ENCODE measurements at regions not wholly inside any gene's neighbourhood (a gene's known extent, or its start where the extent isn't known, plus 50 kb on each side); places are given as distances from the start of the nearest gene placed in this dataset.

DNA sequence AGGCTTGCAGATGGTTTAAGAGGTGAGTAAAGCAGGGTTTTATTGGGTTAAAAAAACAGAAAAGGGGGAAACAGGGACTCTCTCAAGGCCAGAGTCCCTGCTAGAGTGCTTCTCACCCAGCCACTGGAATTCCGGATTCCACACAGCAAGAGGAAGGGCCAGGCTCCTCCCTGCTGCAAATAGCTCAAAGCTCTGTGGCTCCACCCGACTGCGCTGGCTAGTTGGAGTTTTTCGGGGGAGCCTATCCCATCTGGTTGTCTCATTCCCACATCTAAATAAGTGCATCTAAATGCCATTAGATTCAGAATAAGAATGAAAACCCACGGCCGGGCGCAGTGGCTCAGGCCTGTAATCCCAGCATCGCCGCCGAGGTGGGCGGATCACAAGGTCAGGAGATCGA is 791.5 kb downstream of the SLC16A7 start:
- DNase-seq, result no peak

DNA sequence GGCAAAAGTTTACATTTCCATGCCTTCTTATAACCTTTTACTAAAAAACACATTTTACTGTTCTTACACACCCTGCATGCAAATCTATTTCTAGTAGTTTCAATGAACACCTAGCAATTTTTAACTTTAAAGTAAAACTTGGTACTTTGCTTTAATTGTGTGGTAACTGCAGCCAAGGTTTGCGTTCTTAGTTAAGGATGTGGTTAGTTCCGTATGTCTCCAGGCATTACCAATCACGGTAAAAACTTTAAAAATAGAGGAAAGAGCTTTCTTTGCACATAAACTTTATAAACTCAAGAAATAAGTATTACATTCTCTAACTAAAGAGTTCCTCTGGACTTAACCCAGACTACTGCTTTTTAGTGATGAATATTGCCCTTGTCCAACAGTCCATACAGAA is 795.2 kb downstream of the SLC16A7 start:
- no peak for DNase-seq

DNA sequence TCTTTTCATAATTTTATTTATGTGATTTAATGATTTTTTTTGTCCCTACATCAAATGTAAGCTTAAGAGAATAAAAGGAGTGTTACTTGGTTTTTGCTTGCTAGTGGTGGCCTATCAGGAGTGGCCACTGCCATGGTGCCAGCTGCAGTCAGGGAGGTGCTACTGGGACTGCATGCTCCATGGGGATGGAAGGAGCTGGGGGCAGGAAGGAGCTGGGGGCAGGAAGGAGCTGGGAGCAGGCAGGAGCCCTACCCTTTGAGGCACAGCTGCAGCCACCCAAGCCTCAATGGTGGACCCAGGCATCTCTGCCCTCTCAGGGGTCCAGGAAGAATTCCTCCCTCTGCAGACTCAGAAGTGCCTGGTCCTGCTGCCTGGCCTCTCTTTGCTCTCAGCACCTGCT is 796.0 kb downstream of the SLC16A7 start:
- no peak for DNase-seq

DNA sequence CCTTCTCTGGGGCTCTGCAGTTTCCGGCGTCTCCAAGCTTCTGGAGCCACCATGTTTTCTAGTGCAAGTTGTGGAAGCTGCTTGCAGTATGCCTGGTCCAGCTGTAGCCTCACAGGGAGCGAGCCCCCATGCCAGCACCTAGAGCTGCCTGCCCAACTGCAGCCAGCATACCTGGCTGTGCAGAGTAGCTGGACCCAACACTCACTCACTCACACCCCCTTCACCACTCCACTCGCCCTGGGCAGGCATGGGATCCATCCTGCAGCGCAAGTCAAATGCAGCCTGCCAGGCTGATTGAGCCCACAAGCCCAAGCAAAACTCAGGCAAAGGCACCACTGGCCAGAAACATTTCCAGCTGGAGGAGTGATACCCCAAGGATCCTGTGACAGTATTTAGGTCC is 797.3 kb downstream of the SLC16A7 start:
- no peak for DNase-seq

DNA sequence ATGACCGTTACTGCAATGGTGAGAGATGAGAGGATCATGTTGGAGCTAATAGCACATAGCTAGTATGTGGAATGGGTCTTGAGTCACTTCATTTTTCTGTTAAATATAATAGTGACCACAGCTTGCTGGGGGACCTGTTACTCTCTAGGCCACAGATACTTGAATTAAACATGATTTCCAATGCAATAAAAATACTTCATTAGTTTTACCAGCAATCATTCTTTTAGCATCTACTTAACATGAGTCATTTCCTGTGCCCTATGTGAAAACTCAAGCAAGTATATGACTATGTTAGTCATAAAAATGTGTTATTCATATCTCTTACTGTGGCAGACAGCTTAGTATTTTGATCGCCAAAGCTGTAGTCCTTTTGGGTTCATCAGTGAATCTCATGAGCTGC is 798.8 kb downstream of the SLC16A7 start:
- no peak for DNase-seq

DNA sequence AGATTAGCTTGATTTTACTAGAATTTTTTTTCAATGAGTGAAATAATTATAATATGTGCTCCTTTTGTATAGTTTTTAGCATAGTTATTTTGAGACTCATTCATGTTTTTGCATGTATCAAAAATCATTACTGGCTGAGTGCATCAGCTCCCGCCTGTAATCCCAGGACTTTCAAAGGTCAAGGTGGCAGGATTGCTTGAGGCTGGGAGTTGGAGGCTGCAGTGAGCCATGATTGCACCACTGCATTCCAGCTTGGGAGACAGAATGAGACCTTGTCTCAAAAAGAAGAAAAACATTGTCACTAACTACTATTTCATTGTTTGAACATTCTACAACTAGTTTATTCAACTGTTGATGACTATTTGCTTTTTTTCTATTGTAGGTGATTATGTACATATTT is 802.7 kb downstream of the SLC16A7 start:
- peak; percentile 6 for DNase-seq

DNA sequence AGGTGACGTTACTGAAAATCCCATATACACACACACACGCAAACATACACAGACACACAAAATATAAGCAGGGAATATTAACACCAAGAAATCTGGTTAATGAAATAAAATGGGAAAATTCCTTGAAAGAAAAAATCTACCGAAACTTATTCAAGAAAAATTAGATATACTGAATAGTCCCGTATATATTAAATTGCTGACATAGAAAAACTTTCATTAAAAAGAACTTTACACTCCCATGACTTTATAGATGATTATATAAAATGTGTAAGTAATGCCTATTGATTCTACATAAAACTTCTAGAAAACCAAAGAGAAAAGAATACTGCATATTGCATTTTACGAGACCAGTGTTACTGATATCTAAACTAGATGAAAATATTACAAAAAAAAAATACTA is 803.2 kb downstream of the SLC16A7 start:
- DNase-seq, result no peak

DNA sequence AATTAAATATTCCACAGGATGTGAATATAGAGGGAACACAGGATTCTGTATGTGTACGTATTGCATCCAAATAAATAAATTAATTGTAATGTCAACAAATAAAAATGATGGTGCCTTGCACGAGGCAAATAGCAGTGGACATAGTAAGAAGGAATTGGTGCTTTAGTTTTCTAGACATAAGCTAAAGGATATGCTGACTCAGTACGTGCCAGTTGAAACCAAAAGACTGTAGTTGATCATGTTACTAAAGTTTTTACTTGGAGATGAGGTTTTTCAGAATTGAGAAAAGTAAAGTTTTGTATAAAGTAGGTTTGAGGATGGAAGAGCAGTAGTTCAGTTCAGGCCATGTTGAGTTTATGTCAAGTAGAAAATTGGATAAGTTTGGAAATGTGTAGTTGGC is 807.2 kb downstream of the SLC16A7 start:
- no peak for DNase-seq

DNA sequence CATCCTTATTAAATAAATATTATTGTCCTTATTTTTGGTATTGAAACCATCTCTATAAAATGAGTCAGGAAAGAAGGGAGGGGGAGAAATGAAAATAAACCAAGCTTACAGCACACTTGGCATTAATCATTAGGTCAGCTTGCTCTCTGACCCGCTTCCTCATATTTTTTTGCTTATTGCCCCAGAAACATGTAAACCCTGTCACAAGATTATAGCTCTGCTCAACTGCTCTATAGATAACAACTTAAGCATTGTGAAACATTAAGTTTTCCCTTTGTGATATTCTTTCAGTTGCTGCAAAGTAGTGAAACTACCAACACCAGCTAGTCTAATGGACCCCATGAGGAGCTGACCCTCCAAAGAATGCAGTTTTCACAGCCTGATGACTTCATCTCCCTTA is 819.5 kb downstream of the SLC16A7 start:
- DNase-seq, result no peak

DNA sequence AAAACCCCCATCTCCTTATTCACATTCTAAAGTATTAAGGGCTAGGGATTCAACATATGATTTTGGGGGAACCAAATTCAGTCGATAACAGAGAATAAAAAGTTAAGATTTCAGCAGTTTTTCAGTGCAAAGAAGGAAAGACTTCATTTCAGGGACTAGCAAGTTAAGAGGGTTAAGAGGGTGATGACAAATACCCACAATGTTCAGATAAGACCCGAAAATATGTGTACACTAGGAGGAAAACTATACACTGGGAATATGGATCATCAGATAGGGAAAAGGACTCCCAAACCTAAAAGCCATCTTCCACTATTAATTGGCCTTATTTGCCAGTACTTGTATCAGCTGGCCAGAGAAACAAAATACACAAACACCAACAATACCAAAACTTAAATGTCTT is 824.2 kb downstream of the SLC16A7 start:
- no peak for DNase-seq

DNA sequence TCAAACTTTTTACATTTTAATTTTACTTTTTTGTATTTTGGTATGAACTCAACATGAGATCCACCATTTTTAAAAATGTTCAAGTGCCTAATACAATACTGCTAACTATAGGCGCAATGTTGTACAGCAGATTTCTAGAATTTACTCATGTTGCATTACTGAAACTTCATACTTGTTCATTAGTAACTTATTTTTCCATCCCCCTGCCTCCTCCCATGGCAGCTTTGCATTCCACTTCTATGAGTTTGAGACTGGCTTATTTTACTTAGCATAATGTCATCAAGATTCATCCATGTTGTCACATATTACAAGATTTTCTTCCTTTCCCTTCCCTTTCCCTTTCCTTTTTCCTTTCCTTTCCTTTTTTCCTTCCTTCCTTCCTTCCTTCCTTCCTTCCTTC is 825.9 kb downstream of the SLC16A7 start:
- no peak for DNase-seq

DNA sequence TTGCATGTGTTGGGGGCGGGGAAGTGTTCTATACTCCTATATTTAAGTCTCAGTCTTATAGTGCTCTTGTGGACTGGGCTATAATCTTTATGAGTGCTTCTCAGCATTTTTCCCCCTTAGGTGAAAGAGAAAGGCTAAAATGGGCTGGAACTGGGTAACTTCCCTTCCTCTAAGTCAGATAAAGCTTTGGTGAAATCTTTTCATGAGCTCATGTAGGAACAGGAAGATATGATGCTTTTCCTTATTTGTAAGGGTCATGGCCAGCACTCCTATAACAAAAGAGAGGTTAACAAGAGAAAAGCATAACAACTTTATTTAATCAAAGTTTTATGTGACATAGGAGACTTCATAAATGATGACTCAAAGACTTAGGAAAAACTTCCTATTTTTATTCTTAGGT is 841.5 kb downstream of the SLC16A7 start:
- no peak for DNase-seq

DNA sequence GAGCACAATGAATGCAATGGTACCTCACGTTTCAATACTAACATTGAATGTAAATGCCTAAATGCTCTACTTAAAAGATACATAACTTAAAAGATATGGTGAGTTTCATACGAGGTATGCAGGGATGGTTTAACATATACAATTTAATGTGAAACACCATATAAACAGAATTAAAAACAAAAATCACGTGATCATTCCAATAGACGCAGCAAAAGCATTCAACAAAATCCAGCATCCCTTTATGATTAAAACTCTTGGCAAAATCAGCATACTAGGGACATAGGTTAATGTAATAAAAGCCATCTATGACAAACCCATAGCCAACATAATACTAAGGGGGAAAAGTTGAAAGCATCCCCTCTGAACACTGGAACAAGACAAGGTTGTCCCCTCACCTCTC is 845.7 kb downstream of the SLC16A7 start:
- no peak for DNase-seq

DNA sequence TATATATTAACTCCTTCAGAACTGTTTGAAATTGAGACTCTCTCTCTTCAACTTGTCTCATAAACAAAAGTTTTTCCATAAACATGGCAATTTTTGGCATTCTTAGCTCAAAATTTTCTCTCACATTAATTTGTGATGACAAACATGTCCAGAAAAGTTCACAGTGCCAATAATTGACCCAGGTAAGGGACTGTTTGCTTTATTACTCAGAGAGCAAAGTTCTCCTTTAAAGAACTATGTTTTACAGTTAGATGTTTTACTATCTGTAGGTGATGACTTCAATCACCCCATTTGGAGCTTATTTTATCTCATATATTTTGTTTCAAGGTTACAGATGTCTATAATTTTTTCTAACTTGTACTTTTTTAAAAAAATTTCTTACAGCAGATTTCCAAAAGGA is 855.6 kb downstream of the SLC16A7 start:
- DNase-seq, result no peak

DNA sequence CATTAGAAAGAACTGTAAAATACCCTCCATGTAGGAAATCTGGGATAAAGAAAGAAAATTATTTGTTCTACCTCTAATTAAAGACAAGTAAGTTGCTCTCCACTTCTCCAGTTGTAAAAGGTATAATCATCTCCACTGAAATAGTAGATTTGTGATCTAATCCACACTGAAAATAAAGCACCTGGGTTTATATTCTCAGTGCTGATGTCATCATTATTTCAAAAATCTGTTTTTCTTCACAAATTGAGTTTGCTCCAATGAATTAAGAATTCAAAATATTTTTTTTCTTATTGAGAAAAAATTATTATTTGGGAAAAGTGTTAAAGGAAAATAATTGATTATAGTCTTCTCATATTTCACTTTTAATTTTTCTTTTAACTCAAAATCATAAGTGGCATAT is 869.2 kb downstream of the SLC16A7 start:
- DNase-seq, result no peak

DNA sequence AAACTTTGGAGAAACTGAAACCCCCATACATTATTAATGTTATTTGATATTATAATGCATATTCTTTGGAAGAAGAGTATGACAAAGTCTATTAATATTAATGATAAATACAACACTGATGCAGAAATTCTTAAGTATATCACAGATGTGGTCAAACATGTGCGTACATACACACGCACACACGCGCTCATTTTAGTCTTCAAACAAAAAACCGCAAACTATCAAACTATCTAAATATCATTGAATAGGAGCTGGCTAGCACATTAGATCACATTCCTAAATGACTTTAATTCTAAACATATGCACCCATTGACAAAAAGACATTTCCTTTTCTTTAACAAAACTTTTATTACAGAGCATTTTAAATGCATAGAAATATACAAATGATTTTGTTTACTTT is 872.7 kb downstream of the SLC16A7 start:
- DNase-seq, result no peak

DNA sequence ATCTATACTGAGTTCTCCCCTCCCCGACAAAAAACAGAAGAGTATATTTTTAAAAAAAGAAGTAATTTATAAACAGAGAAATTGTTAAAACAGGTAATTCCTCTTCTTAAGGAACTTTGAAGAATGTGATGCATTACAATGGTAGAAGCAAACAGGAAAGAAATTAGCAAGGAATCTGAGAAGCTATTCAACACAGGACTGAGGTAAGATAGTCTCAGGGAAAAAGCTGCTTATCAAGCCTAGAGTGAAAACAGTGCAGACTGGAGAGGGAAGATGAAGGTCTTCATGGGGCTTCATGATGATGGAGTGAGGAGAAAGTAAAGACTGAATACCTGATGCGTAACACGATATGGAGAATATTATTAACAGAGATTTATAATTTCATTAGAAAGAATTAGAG is 880.0 kb downstream of the SLC16A7 start:
- no peak for DNase-seq

DNA sequence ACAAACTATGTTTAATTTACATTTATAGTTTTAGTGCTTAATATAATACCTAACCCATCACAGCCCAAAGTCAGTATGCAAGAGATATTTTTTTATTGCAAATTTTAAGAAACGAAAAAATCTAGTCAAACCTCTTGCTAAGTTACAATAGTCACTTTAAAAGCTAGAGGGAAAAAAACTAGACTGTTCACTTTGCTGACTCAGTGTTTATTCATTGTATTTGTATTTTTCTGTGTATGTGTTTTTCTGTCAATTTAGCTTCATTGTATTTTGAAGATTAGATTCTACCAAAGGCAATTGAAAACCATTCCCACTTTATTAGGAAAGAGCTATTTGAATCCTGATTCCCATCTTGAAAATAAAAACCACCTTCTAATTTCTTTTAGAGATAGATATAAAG is 891.5 kb downstream of the SLC16A7 start:
- no peak for DNase-seq

DNA sequence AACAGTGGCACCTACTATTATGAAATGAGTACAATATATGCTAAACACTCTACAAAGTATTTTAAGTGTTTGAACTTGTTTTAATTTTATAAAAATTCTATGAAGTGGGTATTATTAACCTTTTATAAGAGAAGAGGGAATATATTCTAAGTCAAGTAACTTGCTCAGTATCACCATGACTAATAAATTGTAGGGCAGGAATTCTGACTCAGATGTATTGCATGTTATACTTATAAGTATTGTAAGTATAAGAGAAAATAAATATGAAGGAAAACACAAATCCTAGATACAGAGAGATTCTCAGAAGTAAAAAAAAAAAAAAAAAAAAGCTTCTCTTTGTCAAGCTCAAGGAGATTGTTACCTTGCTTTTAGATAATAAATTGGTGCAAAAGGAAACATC is 893.2 kb downstream of the SLC16A7 start:
- DNase-seq, result no peak

DNA sequence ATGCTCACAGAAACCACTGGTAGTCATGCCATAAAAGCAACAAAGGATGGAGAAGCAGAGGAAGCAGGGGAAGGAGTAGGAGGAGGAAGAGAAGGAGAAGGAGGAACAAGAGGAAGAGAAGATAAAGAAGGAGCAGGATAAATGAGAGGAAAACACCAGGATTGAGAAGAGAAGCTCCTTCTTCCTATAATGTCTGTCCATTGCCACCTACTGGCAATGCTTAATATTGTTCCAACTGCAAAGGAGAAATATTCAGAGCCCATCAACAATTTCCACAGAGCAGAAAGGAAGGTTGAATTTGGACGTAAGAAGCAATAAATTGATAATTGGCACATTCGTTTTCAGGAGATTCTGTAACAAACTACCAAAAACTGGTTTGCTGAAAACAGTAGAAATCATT is 898.4 kb downstream of the SLC16A7 start:
- peak; percentile 55 for DNase-seq

DNA sequence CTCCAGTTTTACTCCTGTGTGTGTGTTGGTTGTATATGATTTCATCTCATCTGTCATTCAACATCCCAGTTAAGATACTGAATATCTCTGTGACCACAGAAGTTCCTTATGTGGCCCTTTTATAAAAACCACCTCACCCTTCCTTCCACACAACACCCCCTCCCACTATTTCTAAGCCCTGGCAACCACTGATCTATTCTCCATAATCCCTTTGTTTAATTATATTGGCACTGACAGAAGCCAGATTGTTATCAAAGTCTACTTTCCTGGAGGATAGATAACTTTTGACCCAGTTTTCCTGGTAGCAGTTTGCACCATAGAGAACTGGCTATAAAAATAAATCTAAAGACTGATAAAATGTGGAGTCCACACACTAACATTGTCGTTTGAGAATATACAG is 902.8 kb downstream of the SLC16A7 start:
- DNase-seq, result no peak

DNA sequence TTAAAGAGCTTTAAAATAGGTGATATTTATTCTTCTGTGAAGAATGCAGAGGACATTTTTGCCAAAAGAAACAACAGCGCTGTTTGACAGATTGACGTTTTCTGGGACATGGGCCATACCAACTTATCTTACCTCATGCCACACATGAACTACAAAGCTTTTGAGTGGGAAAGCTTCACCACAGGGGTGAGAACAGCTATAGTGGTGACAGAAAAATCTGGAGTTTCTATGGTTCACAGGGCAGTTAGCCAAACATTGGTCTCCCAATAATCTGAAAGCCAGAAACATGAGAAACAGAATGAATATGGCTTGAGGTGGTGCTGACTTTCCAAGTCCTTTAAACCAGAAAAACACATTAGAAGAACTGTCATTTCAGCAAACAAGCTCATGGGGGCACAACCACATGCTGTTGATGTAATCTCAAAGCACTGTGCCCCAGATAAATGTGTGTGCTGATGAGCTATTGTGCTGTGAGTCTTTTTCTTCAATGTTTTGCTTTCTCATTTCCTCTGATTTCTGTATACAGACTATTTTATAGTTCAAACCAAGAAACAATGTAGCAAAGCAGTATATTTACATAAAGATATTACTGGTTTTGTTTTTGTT is 905.4 kb downstream of the SLC16A7 start:
- peak; percentile 5 for DNase-seq

DNA sequence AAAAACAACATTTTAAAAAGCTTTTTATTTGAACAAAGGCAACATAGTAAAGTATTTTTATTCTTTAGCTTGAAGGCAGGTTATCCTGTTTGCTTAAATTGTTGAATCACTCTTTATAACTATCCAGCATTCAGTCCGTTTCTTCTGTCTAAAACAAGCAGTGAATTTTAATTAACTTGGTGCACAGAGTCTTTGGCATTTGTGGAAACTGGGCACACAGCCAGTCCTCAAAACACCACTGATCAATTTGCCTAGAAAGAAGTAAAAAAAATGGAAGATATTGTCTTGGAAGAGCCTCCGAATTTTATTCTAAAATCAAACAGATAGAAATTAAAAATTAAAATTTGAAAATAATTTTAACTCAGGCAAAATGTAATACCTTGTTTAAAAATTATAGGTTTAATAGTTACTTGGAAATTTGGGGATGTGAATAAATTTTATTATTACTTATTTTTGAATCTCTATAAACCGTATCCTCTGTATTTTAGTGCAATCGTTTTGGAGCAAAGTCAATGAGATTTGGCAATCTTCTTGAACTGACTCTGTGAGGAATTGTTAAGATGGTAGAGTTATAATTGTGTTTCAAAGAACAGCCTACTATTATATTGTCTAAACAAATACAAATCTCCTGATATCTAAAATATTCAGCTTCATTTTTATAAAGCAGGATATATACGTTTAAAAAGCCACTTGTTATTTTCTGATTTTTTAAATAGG is 927.0 kb downstream of the SLC16A7 start:
- DNase-seq, result no peak

DNA sequence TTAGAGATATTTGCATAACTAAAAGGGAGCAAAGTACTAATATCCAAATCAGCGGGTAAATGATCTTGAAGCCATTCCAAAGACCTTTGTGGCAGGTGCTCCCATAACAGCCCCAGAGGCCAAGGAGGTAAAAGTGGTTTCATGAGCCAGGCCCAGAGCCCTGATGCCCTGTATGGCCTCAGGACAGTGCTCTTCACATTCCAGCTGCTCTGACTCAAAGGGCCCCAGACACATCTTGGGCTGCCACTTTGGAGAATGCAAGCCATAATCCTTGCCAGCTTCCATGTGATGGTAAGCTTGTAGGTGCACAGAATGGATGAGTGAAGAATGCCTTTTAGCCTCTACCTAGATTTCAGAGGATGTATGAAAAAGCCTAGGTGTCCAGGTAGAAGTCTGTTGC is 933.4 kb downstream of the SLC16A7 start:
- no peak for DNase-seq

DNA sequence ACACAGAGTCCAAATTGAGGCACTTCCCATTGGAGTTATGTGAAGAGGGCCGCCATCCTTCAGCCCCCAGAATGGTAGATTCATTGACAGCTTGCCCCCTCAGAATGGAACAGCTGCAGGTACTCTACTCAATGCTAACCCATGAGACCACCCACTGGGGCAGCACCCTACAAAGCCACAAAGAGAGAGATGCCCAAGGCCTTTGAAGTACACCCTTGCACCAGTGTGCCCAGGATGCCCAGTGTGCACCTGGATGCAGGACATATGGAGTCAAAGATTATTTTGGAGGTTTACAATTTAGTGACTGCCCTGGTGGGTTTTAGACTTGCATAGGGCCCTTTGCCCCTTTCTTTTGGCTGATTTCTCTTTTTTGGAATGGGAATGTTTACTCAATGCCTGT is 933.9 kb downstream of the SLC16A7 start:
- no peak for DNase-seq
